AG08396 (cell line): ENCODE measurements at regions not wholly inside any gene's neighbourhood (a gene's known extent, or its start where the extent isn't known, plus 50 kb on each side); places are given as distances from the start of the nearest gene placed in this dataset.
A peak's percentile ranks its signal among the peaks of the same experiment; 100 is the strongest.

Experiments used
- DNase-seq: peaks from one replicate; pipeline ENCODE4 v3.0.0; 2012; ENCODE audit warnings: low spot score, mixed read lengths

- DNase-seq = no peak
Observed at GRCh38 chr5:97846643-97847042, 663.6 kb upstream of the RIOK2 start.

- no peak for DNase-seq
Observed at GRCh38 chr5:97847920-97848631, 665.0 kb upstream of the RIOK2 start.

GRCh38 chr5:97851036-97851435, 668.0 kb upstream of the RIOK2 start:
- DNase-seq = no peak

GRCh38 chr5:97854871-97855762, 672.1 kb upstream of the RIOK2 start:
- DNase-seq = peak; percentile 15

- DNase-seq = no peak
Observed at GRCh38 chr5:97874491-97874890, 691.4 kb upstream of the RIOK2 start.

GRCh38 chr5:97876272-97876671, 693.2 kb upstream of the RIOK2 start:
- no peak for DNase-seq

- no peak for DNase-seq
Observed at GRCh38 chr5:97877588-97877987, 694.5 kb upstream of the RIOK2 start.

GRCh38 chr5:97888439-97888838, 705.4 kb upstream of the RIOK2 start:
- DNase-seq = no peak

- DNase-seq = no peak
Observed at GRCh38 chr5:97891971-97892370, 708.9 kb upstream of the RIOK2 start.

- DNase-seq = no peak
Observed at GRCh38 chr5:97903742-97904141, 720.7 kb upstream of the RIOK2 start.

GRCh38 chr5:97906135-97906534, 723.1 kb upstream of the RIOK2 start:
- DNase-seq = no peak

GRCh38 chr5:97907646-97908400, 724.8 kb upstream of the RIOK2 start:
- no peak for DNase-seq

GRCh38 chr5:97909541-97909940, 726.5 kb upstream of the RIOK2 start:
- no peak for DNase-seq

- DNase-seq = no peak
Observed at GRCh38 chr5:97914483-97914882, 731.4 kb upstream of the RIOK2 start.

- DNase-seq = no peak
Observed at GRCh38 chr5:97915106-97915505, 732.1 kb upstream of the RIOK2 start.

- no peak for DNase-seq
Observed at GRCh38 chr5:97918057-97918456, 735.0 kb upstream of the RIOK2 start.

- no peak for DNase-seq
Observed at GRCh38 chr5:97918620-97919019, 735.6 kb upstream of the RIOK2 start.

GRCh38 chr5:97919719-97920118, 736.7 kb upstream of the RIOK2 start:
- no peak for DNase-seq

GRCh38 chr5:97922776-97923175, 739.7 kb upstream of the RIOK2 start:
- DNase-seq = no peak

GRCh38 chr5:97923496-97923895, 740.4 kb upstream of the RIOK2 start:
- DNase-seq = no peak

- no peak for DNase-seq
Observed at GRCh38 chr5:97923997-97924396, 741.0 kb upstream of the RIOK2 start.

GRCh38 chr5:97929383-97929782, 746.3 kb upstream of the RIOK2 start:
- peak; percentile 11 for DNase-seq

GRCh38 chr5:97931829-97932228, 748.8 kb upstream of the RIOK2 start:
- DNase-seq = no peak
